HG02884 (cell line): ENCODE measurements at regions not wholly inside any gene's neighbourhood (a gene's known extent, or its start where the extent isn't known, plus 50 kb on each side); places are given as distances from the start of the nearest gene placed in this dataset.
"Not testable (repeated sequence)": the region's sequence is repeated elsewhere in the genome, so short reads cannot be mapped to it uniquely, and the experiment has no call there.

Experiments used
- ATAC-seq: cut with Tn5 transposase; IDR thresholded peaks from one replicate; pipeline ENCODE4 v1.9.1; 2021; ENCODE audit warnings: mild to moderate bottlenecking, moderate library complexity; ENCODE audit not compliant: unreplicated experiment

GRCh38 chr1:117753232-117753631 lies 147.4 kb downstream of the TENT5C start:
- ATAC-seq: no peak

GRCh38 chr1:117753652-117754051 lies 147.8 kb downstream of the TENT5C start:
- ATAC-seq: no peak

GRCh38 chr1:117754061-117754969 lies 148.5 kb downstream of the TENT5C start:
- ATAC-seq: no peak

GRCh38 chr1:117757668-117758067 lies 151.8 kb downstream of the TENT5C start:
- no peak for ATAC-seq

GRCh38 chr1:117758444-117759316 lies 152.8 kb downstream of the TENT5C start:
- peak; percentile 77 for ATAC-seq

GRCh38 chr1:117759535-117759934 lies 153.7 kb downstream of the TENT5C start:
- ATAC-seq: no peak

GRCh38 chr1:117760069-117760468 lies 154.2 kb downstream of the TENT5C start:
- ATAC-seq: no peak

- ATAC-seq: no peak
These were observed 154.6 kb downstream of the TENT5C start for GRCh38 chr1:117760485-117760884.

- ATAC-seq: not testable (repeated sequence)
These were observed 161.7 kb downstream of the GDAP2 start for GRCh38 chr1:117767756-117768155.

GRCh38 chr1:117770981-117771531 lies 158.4 kb downstream of the GDAP2 start:
- no peak for ATAC-seq

GRCh38 chr1:117779364-117779763 lies 150.1 kb downstream of the GDAP2 start:
- ATAC-seq: no peak

- ATAC-seq: no peak
These were observed 148.5 kb downstream of the GDAP2 start for GRCh38 chr1:117780687-117781475.

- ATAC-seq: no peak
These were observed 147.4 kb downstream of the GDAP2 start for GRCh38 chr1:117782056-117782455.

GRCh38 chr1:117783606-117784396 lies 145.6 kb downstream of the GDAP2 start:
- ATAC-seq: no peak

- ATAC-seq: no peak
These were observed 141.4 kb downstream of the GDAP2 start for GRCh38 chr1:117788014-117788413.

- no peak for ATAC-seq
These were observed 136.0 kb downstream of the GDAP2 start for GRCh38 chr1:117793413-117793812.

GRCh38 chr1:117794073-117794472 lies 135.3 kb downstream of the GDAP2 start:
- ATAC-seq: no peak

GRCh38 chr1:117795190-117795589 lies 134.2 kb downstream of the GDAP2 start:
- no peak for ATAC-seq

- ATAC-seq: no peak
These were observed 133.6 kb downstream of the GDAP2 start for GRCh38 chr1:117795792-117796191.

GRCh38 chr1:117796226-117796625 lies 133.2 kb downstream of the GDAP2 start:
- no peak for ATAC-seq
